OCI-LY1 (cell line): ENCODE measurements at regions not wholly inside any gene's neighbourhood (a gene's known extent, or its start where the extent isn't known, plus 50 kb on each side); places are given as distances from the start of the nearest gene placed in this dataset.

Experiments used
- EZH2 ChIP-seq: fragments of 200-600 bp; sonication (generic), shearing (Covaris generic); IDR thresholded peaks from 2 replicates; pipeline ENCODE4 v1.8.0; 2017; ENCODE audit warnings: borderline replicate concordance, mixed run types, mild to moderate bottlenecking, antibody characterized with exemption, low read length, moderate library complexity, mixed read lengths
- TF ChIP-seq, protein P1 (sequence below): fragments of 200-600 bp; sonication (generic), shearing (Covaris generic); IDR thresholded peaks from 2 replicates; pipeline ENCODE4 v1.5.1; 2017; ENCODE audit warnings: mild to moderate bottlenecking, antibody characterized with exemption, low read length, moderate library complexity, mixed read lengths

GRCh38 chr6:9200712-9201111 is 765.4 kb upstream of the SLC35B3 start:
- TF ChIP-seq, protein P1, sequence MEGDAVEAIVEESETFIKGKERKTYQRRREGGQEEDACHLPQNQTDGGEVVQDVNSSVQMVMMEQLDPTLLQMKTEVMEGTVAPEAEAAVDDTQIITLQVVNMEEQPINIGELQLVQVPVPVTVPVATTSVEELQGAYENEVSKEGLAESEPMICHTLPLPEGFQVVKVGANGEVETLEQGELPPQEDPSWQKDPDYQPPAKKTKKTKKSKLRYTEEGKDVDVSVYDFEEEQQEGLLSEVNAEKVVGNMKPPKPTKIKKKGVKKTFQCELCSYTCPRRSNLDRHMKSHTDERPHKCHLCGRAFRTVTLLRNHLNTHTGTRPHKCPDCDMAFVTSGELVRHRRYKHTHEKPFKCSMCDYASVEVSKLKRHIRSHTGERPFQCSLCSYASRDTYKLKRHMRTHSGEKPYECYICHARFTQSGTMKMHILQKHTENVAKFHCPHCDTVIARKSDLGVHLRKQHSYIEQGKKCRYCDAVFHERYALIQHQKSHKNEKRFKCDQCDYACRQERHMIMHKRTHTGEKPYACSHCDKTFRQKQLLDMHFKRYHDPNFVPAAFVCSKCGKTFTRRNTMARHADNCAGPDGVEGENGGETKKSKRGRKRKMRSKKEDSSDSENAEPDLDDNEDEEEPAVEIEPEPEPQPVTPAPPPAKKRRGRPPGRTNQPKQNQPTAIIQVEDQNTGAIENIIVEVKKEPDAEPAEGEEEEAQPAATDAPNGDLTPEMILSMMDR = no peak
- no peak for TF ChIP-seq EZH2
